ENCODE measurements at regions not wholly inside any gene's neighbourhood (a gene's known extent, or its start where the extent isn't known, plus 50 kb on each side); places are given as distances from the start of the nearest gene placed in this dataset.

GRCh38 chr10:6953271-6953801 is 373.3 kb upstream of the PRKCQ start:
- H2AFZ ChIP-seq (ENCODE audit: low read length): no peak overlapping the region
- H4K20me1 ChIP-seq (ENCODE audit: insufficient read depth, low read length, poor library complexity, severe bottlenecking): no peaks in the 10 kb centered on the region
- no peaks in the 10 kb centered on the region for H3K9me2 ChIP-seq (replicated peaks; ENCODE audit: low read depth, low read length)
- peaks cover 9% of the 10 kb centered on the region for H3K9me3 ChIP-seq (ENCODE audit: insufficient read depth, low read depth, low read length)
- peaks cover 7% of the 10 kb centered on the region for H3F3A ChIP-seq (ENCODE audit: low read depth)
- no peaks in the 10 kb centered on the region for H3K79me2 ChIP-seq (ENCODE audit: insufficient read depth, low read length)
- H3K4me2 ChIP-seq (ENCODE audit: low read depth, low read length, poor library complexity, severe bottlenecking): no peak overlapping the region
- H3K27me3 ChIP-seq (ENCODE audit: insufficient read depth, low read length, poor library complexity, severe bottlenecking): no peaks in the 10 kb centered on the region
- no peak for TF ChIP-seq CTCF (conservative IDR thresholded peaks at IDR 0.05; ENCODE audit: low read length)
- TF ChIP-seq EZH2phosphoT487 (IDR thresholded peaks at IDR 0.05; ENCODE audit: borderline replicate concordance): no peak
- H3K9ac ChIP-seq (ENCODE audit: low read depth, low read length, poor library complexity, severe bottlenecking): no peak overlapping the region
- H3K4me1 ChIP-seq (ENCODE audit: insufficient read depth, low read length, poor library complexity, severe bottlenecking): peaks cover 27% of the 10 kb centered on the region
- H3K4me3 ChIP-seq (ENCODE audit: low read length, poor library complexity, severe bottlenecking): no peak overlapping the region
- H3K36me3 ChIP-seq (ENCODE audit: insufficient read depth, low read length): no peaks in the 10 kb centered on the region

- Histone ChIP-seq H3K9ac (ENCODE audit: low read depth, low read length, poor library complexity, severe bottlenecking) (peak overlapping the region; percentile 3), H3K27me3 (ENCODE audit: insufficient read depth, low read length, poor library complexity, severe bottlenecking) (no peaks in the 10 kb centered on the region), H4K20me1 (ENCODE audit: insufficient read depth, low read length, poor library complexity, severe bottlenecking) (no peaks in the 10 kb centered on the region), H3K4me3 (ENCODE audit: low read length, poor library complexity, severe bottlenecking) (no peak overlapping the region), H3K4me2 (ENCODE audit: low read depth, low read length, poor library complexity, severe bottlenecking) (no peak overlapping the region), H3K9me2 (replicated peaks; ENCODE audit: low read depth, low read length) (no peaks in the 10 kb centered on the region), H3K9me3 (ENCODE audit: insufficient read depth, low read depth, low read length) (peaks cover 9% of the 10 kb centered on the region), H3F3A (ENCODE audit: low read depth) (no peaks in the 10 kb centered on the region), H3K4me1 (ENCODE audit: insufficient read depth, low read length, poor library complexity, severe bottlenecking) (peaks cover 11% of the 10 kb centered on the region), H3K79me2 (ENCODE audit: insufficient read depth, low read length) (no peaks in the 10 kb centered on the region), H2AFZ (ENCODE audit: low read length) (peak overlapping the region; percentile 44; the same call in 1 of the 2 replicates), H3K36me3 (ENCODE audit: insufficient read depth, low read length) (no peaks in the 10 kb centered on the region)
- TF ChIP-seq CTCF (conservative IDR thresholded peaks at IDR 0.05; ENCODE audit: low read length) (no peak), EZH2phosphoT487 (IDR thresholded peaks at IDR 0.05; ENCODE audit: borderline replicate concordance) (no peak)
Measured at GRCh38 chr10:6951732-6952131, 371.7 kb upstream of the PRKCQ start.

GRCh38 chr10:6950133-6950532 is 370.1 kb upstream of the PRKCQ start:
- H3K4me2 ChIP-seq (ENCODE audit: low read depth, low read length, poor library complexity, severe bottlenecking): no peak overlapping the region
- no peaks in the 10 kb centered on the region for H3F3A ChIP-seq (ENCODE audit: low read depth)
- H3K27me3 ChIP-seq (ENCODE audit: insufficient read depth, low read length, poor library complexity, severe bottlenecking): no peaks in the 10 kb centered on the region
- H2AFZ ChIP-seq (ENCODE audit: low read length): no peak overlapping the region
- no peaks in the 10 kb centered on the region for H3K4me1 ChIP-seq (ENCODE audit: insufficient read depth, low read length, poor library complexity, severe bottlenecking)
- no peaks in the 10 kb centered on the region for H3K79me2 ChIP-seq (ENCODE audit: insufficient read depth, low read length)
- no peaks in the 10 kb centered on the region for H3K36me3 ChIP-seq (ENCODE audit: insufficient read depth, low read length)
- H3K4me3 ChIP-seq (ENCODE audit: low read length, poor library complexity, severe bottlenecking): no peak overlapping the region
- TF ChIP-seq CTCF (conservative IDR thresholded peaks at IDR 0.05; ENCODE audit: low read length) (no peak), EZH2phosphoT487 (IDR thresholded peaks at IDR 0.05; ENCODE audit: borderline replicate concordance) (no peak)
- H3K9ac ChIP-seq (ENCODE audit: low read depth, low read length, poor library complexity, severe bottlenecking): no peak overlapping the region
- peaks cover 9% of the 10 kb centered on the region for H3K9me3 ChIP-seq (ENCODE audit: insufficient read depth, low read depth, low read length)
- H3K9me2 ChIP-seq (replicated peaks; ENCODE audit: low read depth, low read length): no peaks in the 10 kb centered on the region
- no peaks in the 10 kb centered on the region for H4K20me1 ChIP-seq (ENCODE audit: insufficient read depth, low read length, poor library complexity, severe bottlenecking)

Data from Loucy (cell line).